OCI-LY1 (cell line): ENCODE measurements at regions not wholly inside any gene's neighbourhood (a gene's known extent, or its start where the extent isn't known, plus 50 kb on each side); places are given as distances from the start of the nearest gene placed in this dataset.

Experiments used
- CTCF ChIP-seq: fragments of 200-600 bp; sonication (generic), shearing (Covaris generic); IDR thresholded peaks from 2 replicates; pipeline ENCODE4 v1.5.1; 2017; ENCODE audit warnings: mild to moderate bottlenecking, antibody characterized with exemption, low read length, moderate library complexity, mixed read lengths
- EZH2 ChIP-seq: fragments of 200-600 bp; sonication (generic), shearing (Covaris generic); IDR thresholded peaks from 2 replicates; pipeline ENCODE4 v1.8.0; 2017; ENCODE audit warnings: borderline replicate concordance, mixed run types, mild to moderate bottlenecking, antibody characterized with exemption, low read length, moderate library complexity, mixed read lengths

- TF ChIP-seq EZH2: no peak
- no peak for TF ChIP-seq CTCF
Measured at GRCh38 chr2:192696857-192697256, 502.1 kb upstream of the TMEFF2 start.
